Endothelial cell of umbilical vein (primary cell): ENCODE measurements at regions not wholly inside any gene's neighbourhood (a gene's known extent, or its start where the extent isn't known, plus 50 kb on each side); places are given as distances from the start of the nearest gene placed in this dataset.

ENCODE experiments used
- BruUV-seq: library from RNA; stranded (reverse); fragments of 400-500 nt; replicated peaks from 2 replicates; lab custom pipeline; 2021; lab: Mats Ljungman, UMichigan
- CTCF ChIA-PET: fragments of 300-600, 350-600 bp; sonication (Branson Sonifier 250); formaldehyde crosslinking; loops from one replicate; lab custom pipeline; 2021; ENCODE audit warnings: antibody characterized with exemption, inconsistent platforms; lab: Charles Lee
- POLR2A ChIA-PET: fragments of 300-600, 350-600 bp; sonication (Branson Sonifier 250); formaldehyde crosslinking; loops from one replicate; lab custom pipeline; 2021; ENCODE audit warnings: antibody characterized with exemption, inconsistent platforms; lab: Charles Lee
- DNase-seq: peaks from one replicate; pipeline ENCODE4 v3.0.0-alpha.2; 2011; ENCODE audit warnings: low read depth, low spot score
- FAIRE-seq: peaks from 2 replicates; lab custom pipeline; 2011; peaks lifted over from hg19 to GRCh38; lab: Jason Lieb, UNC
- H2AFZ ChIP-seq: 2 replicates; pipeline ENCODE4 v1.6.0; 2012; ENCODE audit warnings: low read depth, low read length, control low read depth, inconsistent platforms
- H3K27ac ChIP-seq: 2 replicates; pipeline ENCODE4 v1.5.1; 2011; ENCODE audit warnings: low read depth, mild to moderate bottlenecking, control low read depth, low read length, moderate library complexity; ENCODE audit not compliant: insufficient read depth
- H3K27me3 ChIP-seq, 2 experiments: 2 replicates each; pipeline versions ENCODE4 v1.6.0 to v1.6.1; 2011; ENCODE audit warnings: low read length in 2 of 2, mixed read lengths in 1 of 2; ENCODE audit not compliant: control insufficient read depth in 2 of 2, insufficient read depth in 2 of 2
- H3K36me3 ChIP-seq, 2 experiments: 2 replicates in 1 of 2; 3 replicates in 1 of 2; pipeline ENCODE4 v1.5.1; 2011; ENCODE audit warnings: low read length in 2 of 2, mild to moderate bottlenecking in 1 of 2, moderate library complexity in 1 of 2; ENCODE audit not compliant: control insufficient read depth in 2 of 2, insufficient read depth in 2 of 2; ENCODE audit errors: extremely low read depth in 1 of 2
- H3K4me1 ChIP-seq: 3 replicates; pipeline ENCODE4 v1.5.1; 2011; ENCODE audit warnings: mild to moderate bottlenecking, low read length; ENCODE audit not compliant: control insufficient read depth, insufficient read depth; ENCODE audit errors: extremely low read depth
- H3K4me2 ChIP-seq: 2 replicates; pipeline ENCODE4 v1.6.1; 2011; ENCODE audit warnings: low read length, control low read depth, mixed read lengths; ENCODE audit not compliant: insufficient read depth
- H3K4me3 ChIP-seq, 3 experiments: fragments of 200-600 bp in 1 of 3; sonication (generic), shearing (Covaris generic) in 1 of 3; replicated peaks in 1 of 3; 2 replicates each; pipeline ENCODE4 v1.5.1; 2011 to 2016; ENCODE audit warnings: control low read depth in 3 of 3, low read length in 3 of 3, mild to moderate bottlenecking in 2 of 3, inconsistent platforms in 1 of 3, low read depth in 1 of 3, moderate library complexity in 1 of 3; ENCODE audit not compliant: insufficient read depth in 1 of 3
- H3K79me2 ChIP-seq: 2 replicates; pipeline ENCODE4 v1.6.0; 2012; ENCODE audit warnings: low read length, inconsistent platforms; ENCODE audit not compliant: control insufficient read depth, insufficient read depth
- H3K9ac ChIP-seq: replicated peaks from 2 replicates; pipeline ENCODE3; 2011; ENCODE audit warnings: low read length, control low read depth; ENCODE audit not compliant: insufficient read depth; ENCODE audit errors: extremely low read depth
- H3K9me1 ChIP-seq: replicated peaks from 3 replicates; pipeline ENCODE4 v1.6.0; 2011; ENCODE audit warnings: mild to moderate bottlenecking, low read length; ENCODE audit not compliant: control insufficient read depth, insufficient read depth; ENCODE audit errors: extremely low read depth
- H3K9me3 ChIP-seq: replicated peaks from 2 replicates; pipeline ENCODE4 v1.5.1; 2012; ENCODE audit warnings: low read length, inconsistent platforms; ENCODE audit not compliant: control insufficient read depth, insufficient read depth
- H4K20me1 ChIP-seq: replicated peaks from 2 replicates; pipeline ENCODE3; 2011; ENCODE audit warnings: mild to moderate bottlenecking, low read length; ENCODE audit not compliant: control insufficient read depth, insufficient read depth; ENCODE audit errors: extremely low read depth
- EZH2 ChIP-seq: IDR thresholded peaks from 2 replicates; pipeline ENCODE4 v1.6.1; 2012; ENCODE audit warnings: borderline replicate concordance, low read depth, mild to moderate bottlenecking, moderate library complexity, low read length, inconsistent platforms; ENCODE audit not compliant: severe bottlenecking
- FOS ChIP-seq: IDR thresholded peaks from 2 replicates; pipeline ENCODE4 v1.6.1; 2011; ENCODE audit warnings: mild to moderate bottlenecking, low read length, moderate library complexity, borderline replicate concordance; ENCODE audit not compliant: insufficient read depth
- GATA2 ChIP-seq: IDR thresholded peaks from 2 replicates; pipeline ENCODE4 v1.7.0; 2011; ENCODE audit warnings: low read depth, mild to moderate bottlenecking, moderate library complexity, mixed read lengths, low read length; ENCODE audit not compliant: insufficient read length, insufficient read depth
- JUN ChIP-seq: IDR thresholded peaks from 2 replicates; pipeline ENCODE4 v1.6.1; 2011; ENCODE audit warnings: borderline replicate concordance, low read depth; ENCODE audit not compliant: insufficient read length, insufficient read depth
- MYC ChIP-seq: IDR thresholded peaks from one replicate; pipeline ENCODE4 v1.6.1; 2011; ENCODE audit warnings: mild to moderate bottlenecking, low read depth, low read length
- POLR2A ChIP-seq: IDR thresholded peaks from 2 replicates; pipeline ENCODE4 v1.6.1; 2012; ENCODE audit warnings: low read depth, mild to moderate bottlenecking, control low read depth, low read length
- POLR2AphosphoS5 ChIP-seq: IDR thresholded peaks from 2 replicates; pipeline ENCODE4 v1.6.1; 2012; ENCODE audit warnings: low read depth, mild to moderate bottlenecking, control low read depth, low read length, moderate library complexity; ENCODE audit not compliant: insufficient read depth
- dilution Hi-C: fragments of 300-500 bp; cut with MboI; formaldehyde crosslinking; loops from one replicate; pipeline ENCODE4 v1.15.0; 2019; ENCODE audit warnings: low sequenced_read_pairs; ENCODE audit not compliant: extremely low pct_ligation_motif_present
- intact Hi-C: fragments of 100-400 bp; cut with micrococcal nuclease; formaldehyde crosslinking; loops from one replicate; pipeline ENCODE4 v1.10.0; 2022
- TF ChIP-seq, protein P1 (sequence below), 2 donors: IDR thresholded peaks; 1 replicate in 1 of 2; 2 replicates in 1 of 2; pipeline ENCODE4 v1.5.1; 2011; ENCODE audit warnings: low read length in 2 of 2, mild to moderate bottlenecking in 2 of 2, moderate library complexity in 2 of 2, control low read depth in 1 of 2, inconsistent platforms in 1 of 2, low read depth in 1 of 2; ENCODE audit not compliant: insufficient read depth in 1 of 2; ENCODE audit errors: extremely low read depth in 1 of 2
- TF ChIP-seq, protein P2 (sequence below): IDR thresholded peaks from 2 replicates; pipeline ENCODE4 v1.6.1; 2011; ENCODE audit not compliant: insufficient read depth, insufficient read length

DNA sequence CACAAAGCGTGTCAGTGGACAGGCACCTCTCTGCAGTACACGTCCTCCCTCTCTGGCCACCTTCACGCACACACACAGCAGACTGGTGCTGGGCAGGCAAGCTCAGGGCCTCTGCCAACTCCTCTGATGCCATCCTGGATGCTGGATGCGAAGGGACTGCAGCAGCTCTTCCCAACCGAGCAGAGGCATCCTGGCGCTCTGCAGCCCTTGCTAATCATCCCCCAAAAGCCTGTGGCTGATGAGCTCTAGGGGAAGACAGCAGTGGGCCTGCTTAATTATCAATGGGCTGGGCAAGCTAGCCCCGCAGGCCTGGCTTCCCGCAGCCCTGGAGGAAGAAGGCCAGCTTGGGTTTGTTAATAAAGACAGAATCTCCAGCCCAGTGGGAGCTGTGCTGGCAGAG, 71.3 kb upstream of the TEX51 start:
- intact Hi-C loops: no loop called here
- no peak overlapping the region for H3K4me2 ChIP-seq
- no peak overlapping the region for H2AFZ ChIP-seq

More for the DNA sequence above, 71.3 kb upstream of the TEX51 start:
- H3K4me3 ChIP-seq: no peak overlapping the region
- H3K27ac ChIP-seq: no peak overlapping the region
- dilution Hi-C loops: no loop called here
- no peak for DNase-seq
- no TSS peak for BruUV-seq
- no peaks in the 10 kb centered on the region for H3K79me2 ChIP-seq
- no peaks in the 10 kb centered on the region for H3K27me3 ChIP-seq
- ChIA-PET CTCF (no interaction called here), POLR2A (no interaction called here)
- no peaks in the 10 kb centered on the region for H3K36me3 ChIP-seq
- no peaks in the 10 kb centered on the region for H3K9me3 ChIP-seq
- no peaks in the 10 kb centered on the region for H3K9me1 ChIP-seq
- TF ChIP-seq FOS (no peak), POLR2AphosphoS5 (no peak), EZH2 (no peak), GATA2 (no peak), POLR2A (no peak), MYC (no peak), JUN (no peak)
- TF ChIP-seq, protein P1, sequence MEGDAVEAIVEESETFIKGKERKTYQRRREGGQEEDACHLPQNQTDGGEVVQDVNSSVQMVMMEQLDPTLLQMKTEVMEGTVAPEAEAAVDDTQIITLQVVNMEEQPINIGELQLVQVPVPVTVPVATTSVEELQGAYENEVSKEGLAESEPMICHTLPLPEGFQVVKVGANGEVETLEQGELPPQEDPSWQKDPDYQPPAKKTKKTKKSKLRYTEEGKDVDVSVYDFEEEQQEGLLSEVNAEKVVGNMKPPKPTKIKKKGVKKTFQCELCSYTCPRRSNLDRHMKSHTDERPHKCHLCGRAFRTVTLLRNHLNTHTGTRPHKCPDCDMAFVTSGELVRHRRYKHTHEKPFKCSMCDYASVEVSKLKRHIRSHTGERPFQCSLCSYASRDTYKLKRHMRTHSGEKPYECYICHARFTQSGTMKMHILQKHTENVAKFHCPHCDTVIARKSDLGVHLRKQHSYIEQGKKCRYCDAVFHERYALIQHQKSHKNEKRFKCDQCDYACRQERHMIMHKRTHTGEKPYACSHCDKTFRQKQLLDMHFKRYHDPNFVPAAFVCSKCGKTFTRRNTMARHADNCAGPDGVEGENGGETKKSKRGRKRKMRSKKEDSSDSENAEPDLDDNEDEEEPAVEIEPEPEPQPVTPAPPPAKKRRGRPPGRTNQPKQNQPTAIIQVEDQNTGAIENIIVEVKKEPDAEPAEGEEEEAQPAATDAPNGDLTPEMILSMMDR (IDR thresholded peaks at IDR 0.05; ENCODE audit: extremely low read depth in 1 of 2, insufficient read depth in 1 of 2, low read depth in 1 of 2, low read length in 2 of 2): no peak
- TF ChIP-seq, protein P2, sequence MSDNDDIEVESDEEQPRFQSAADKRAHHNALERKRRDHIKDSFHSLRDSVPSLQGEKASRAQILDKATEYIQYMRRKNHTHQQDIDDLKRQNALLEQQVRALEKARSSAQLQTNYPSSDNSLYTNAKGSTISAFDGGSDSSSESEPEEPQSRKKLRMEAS: no peak
- no peaks in the 10 kb centered on the region for H4K20me1 ChIP-seq
- H3K9ac ChIP-seq: no peak overlapping the region
- H3K4me1 ChIP-seq: no peaks in the 10 kb centered on the region
- no peak for FAIRE-seq
